Suprapubic skin (tissue), 4 donors: ENCODE measurements at regions not wholly inside any gene's neighbourhood (a gene's known extent, or its start where the extent isn't known, plus 50 kb on each side); places are given as distances from the start of the nearest gene placed in this dataset.

Source experiments
- EP300 ChIP-seq: sonication (generic); formaldehyde crosslinking; IDR thresholded peaks from one replicate; pipeline ENCODE4 v1.6.1; 2017; ENCODE audit warnings: antibody characterized with exemption
- POLR2AphosphoS5 ChIP-seq, 3 donors: sonication (generic); formaldehyde crosslinking; IDR thresholded peaks; one replicate each; pipeline ENCODE4 v1.6.1; 2017; ENCODE audit warnings: antibody characterized with exemption in 3 of 3
- TF ChIP-seq, protein P1 (sequence below), 2 donors: fragments of 200-600 bp in 1 of 2; fragments of 450-650 bp in 1 of 2; sonication (generic) in 1 of 2; IDR thresholded peaks; one replicate each; pipeline ENCODE4 v1.5.1; 2016 to 2019; ENCODE audit warnings: antibody characterized with exemption in 2 of 2, mild to moderate bottlenecking in 1 of 2, moderate library complexity in 1 of 2

- TF ChIP-seq POLR2AphosphoS5 (IDR thresholded peaks at IDR 0.05), result no peak
- TF ChIP-seq, protein P1, sequence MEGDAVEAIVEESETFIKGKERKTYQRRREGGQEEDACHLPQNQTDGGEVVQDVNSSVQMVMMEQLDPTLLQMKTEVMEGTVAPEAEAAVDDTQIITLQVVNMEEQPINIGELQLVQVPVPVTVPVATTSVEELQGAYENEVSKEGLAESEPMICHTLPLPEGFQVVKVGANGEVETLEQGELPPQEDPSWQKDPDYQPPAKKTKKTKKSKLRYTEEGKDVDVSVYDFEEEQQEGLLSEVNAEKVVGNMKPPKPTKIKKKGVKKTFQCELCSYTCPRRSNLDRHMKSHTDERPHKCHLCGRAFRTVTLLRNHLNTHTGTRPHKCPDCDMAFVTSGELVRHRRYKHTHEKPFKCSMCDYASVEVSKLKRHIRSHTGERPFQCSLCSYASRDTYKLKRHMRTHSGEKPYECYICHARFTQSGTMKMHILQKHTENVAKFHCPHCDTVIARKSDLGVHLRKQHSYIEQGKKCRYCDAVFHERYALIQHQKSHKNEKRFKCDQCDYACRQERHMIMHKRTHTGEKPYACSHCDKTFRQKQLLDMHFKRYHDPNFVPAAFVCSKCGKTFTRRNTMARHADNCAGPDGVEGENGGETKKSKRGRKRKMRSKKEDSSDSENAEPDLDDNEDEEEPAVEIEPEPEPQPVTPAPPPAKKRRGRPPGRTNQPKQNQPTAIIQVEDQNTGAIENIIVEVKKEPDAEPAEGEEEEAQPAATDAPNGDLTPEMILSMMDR (IDR thresholded peaks at IDR 0.05), result no peak
- no peak for TF ChIP-seq EP300
Measured at GRCh38 chr9:86598411-86599239, 244.4 kb upstream of the TUT7 start.
